ENCODE measurements at regions not wholly inside any gene's neighbourhood (a gene's known extent, or its start where the extent isn't known, plus 50 kb on each side); places are given as distances from the start of the nearest gene placed in this dataset.

- 81 to 92% (median 88%) methylated on average over 1 of the region's 1 CpG for WGBS, 4 donors
- DNase-seq (no peak), ATAC-seq (no peak)
- TF ChIP-seq CTCF (IDR thresholded peaks at IDR 0.05): no peak
- TF ChIP-seq POLR2A (IDR thresholded peaks at IDR 0.05): no peak
- no peak overlapping the region for H3K27ac ChIP-seq
- H3K4me1 ChIP-seq: peaks cover 0 to 9% (median 0%) of the 10 kb centered on the region in 12 donors
- H3K27me3 ChIP-seq: no peaks in the 10 kb centered on the region
- H3K4me3 ChIP-seq: no peak overlapping the region
- H3K36me3 ChIP-seq: no peaks in the 10 kb centered on the region
- no peaks in the 10 kb centered on the region for H3K9me3 ChIP-seq
- intact Hi-C loops (cut with DNase I): no loop called here
Observed at GRCh38 chr2:12513339-12513738, 203.4 kb upstream of the TRIB2 start.

- 93 to 96% (median 95%) methylated on average over 3 of the region's 3 CpGs for WGBS, 4 donors
- Histone ChIP-seq H3K36me3 (no peaks in the 10 kb centered on the region), H3K9me3 (no peaks in the 10 kb centered on the region), H3K4me3 (no peak overlapping the region), H3K27me3 (no peaks in the 10 kb centered on the region), H3K27ac (no peak overlapping the region), H3K4me1 (peaks cover 0 to 9% (median 0%) of the 10 kb centered on the region in 12 donors)
- intact Hi-C loops (cut with DNase I): no loop called here
- ATAC-seq: no peak
- TF ChIP-seq CTCF (IDR thresholded peaks at IDR 0.05) (no peak), POLR2A (IDR thresholded peaks at IDR 0.05) (no peak)
- no peak for DNase-seq
Observed at GRCh38 chr2:12514168-12514567, 202.6 kb upstream of the TRIB2 start.

- Histone ChIP-seq H3K4me1 (peaks cover 0 to 9% (median 0%) of the 10 kb centered on the region in 12 donors), H3K4me3 (no peak overlapping the region), H3K27ac (no peak overlapping the region), H3K27me3 (no peaks in the 10 kb centered on the region), H3K36me3 (no peaks in the 10 kb centered on the region), H3K9me3 (no peaks in the 10 kb centered on the region)
- TF ChIP-seq CTCF (IDR thresholded peaks at IDR 0.05): no peak
- TF ChIP-seq POLR2A (IDR thresholded peaks at IDR 0.05): no peak
- no peak for DNase-seq
- no peak for ATAC-seq
- WGBS, 4 donors: 71 to 85% (median 78%) methylated on average over 9 of the region's 9 CpGs
- intact Hi-C loops (cut with DNase I): no loop called here
Observed at GRCh38 chr2:12514631-12515437, 201.9 kb upstream of the TRIB2 start.

- Histone ChIP-seq H3K4me1 (peaks cover 0 to 9% (median 0%) of the 10 kb centered on the region in 12 donors), H3K27ac (no peak overlapping the region), H3K36me3 (no peaks in the 10 kb centered on the region), H3K4me3 (no peak overlapping the region), H3K9me3 (no peaks in the 10 kb centered on the region), H3K27me3 (no peaks in the 10 kb centered on the region)
- TF ChIP-seq CTCF (IDR thresholded peaks at IDR 0.05) (no peak), POLR2A (IDR thresholded peaks at IDR 0.05) (no peak)
- WGBS, 4 donors: 1 to 93% (median 45%) methylated on average over 1 of the region's 1 CpG
- ATAC-seq (no peak), DNase-seq (no peak)
- intact Hi-C loops (cut with DNase I): no loop called here
Observed at GRCh38 chr2:12515871-12516270, 200.9 kb upstream of the TRIB2 start.
